GM21390 (cell line): ENCODE measurements at regions not wholly inside any gene's neighbourhood (a gene's known extent, or its start where the extent isn't known, plus 50 kb on each side); places are given as distances from the start of the nearest gene placed in this dataset.
"Not testable (repeated sequence)": the region's sequence is repeated elsewhere in the genome, so short reads cannot be mapped to it uniquely, and the experiment has no call there.

Experiments
- ATAC-seq: cut with Tn5 transposase; IDR thresholded peaks from one replicate; pipeline ENCODE4 v1.9.1; 2021; ENCODE audit not compliant: unreplicated experiment

GRCh38 chr6:53446151-53446550 lies 97.4 kb upstream of the ELOVL5 start:
- no peak for ATAC-seq

- no peak for ATAC-seq
Observed at GRCh38 chr6:53441761-53442160, 93.0 kb upstream of the ELOVL5 start.

GRCh38 chr6:53441035-53441493 lies 92.3 kb upstream of the ELOVL5 start:
- no peak for ATAC-seq

GRCh38 chr6:53440336-53440945 lies 91.7 kb upstream of the ELOVL5 start:
- ATAC-seq: no peak

- ATAC-seq: no peak
Observed at GRCh38 chr6:53439556-53439955, 90.8 kb upstream of the ELOVL5 start.

- ATAC-seq: no peak
Observed at GRCh38 chr6:53437557-53438202, 88.9 kb upstream of the ELOVL5 start.

- ATAC-seq: no peak
Observed at GRCh38 chr6:53436526-53437303, 88.0 kb upstream of the ELOVL5 start.

GRCh38 chr6:53433951-53434285 lies 85.2 kb upstream of the ELOVL5 start:
- no peak for ATAC-seq

GRCh38 chr6:53433261-53433950 lies 84.7 kb upstream of the ELOVL5 start:
- no peak for ATAC-seq

GRCh38 chr6:53432318-53433161 lies 83.8 kb upstream of the ELOVL5 start:
- ATAC-seq: no peak

GRCh38 chr6:53431704-53432103 lies 83.0 kb upstream of the ELOVL5 start:
- no peak for ATAC-seq

- no peak for ATAC-seq
Observed at GRCh38 chr6:53429401-53429800, 80.7 kb upstream of the ELOVL5 start.

GRCh38 chr6:53428886-53429285 lies 80.1 kb upstream of the ELOVL5 start:
- ATAC-seq: no peak

GRCh38 chr6:53426667-53427270 lies 78.0 kb upstream of the ELOVL5 start:
- peak; percentile 92 for ATAC-seq

- ATAC-seq: no peak
Observed at GRCh38 chr6:53426117-53426516, 77.4 kb upstream of the ELOVL5 start.

- no peak for ATAC-seq
Observed at GRCh38 chr6:53424976-53425718, 76.4 kb upstream of the ELOVL5 start.

GRCh38 chr6:53424300-53424699 lies 75.5 kb upstream of the ELOVL5 start:
- ATAC-seq: no peak

- not testable (repeated sequence) for ATAC-seq
Observed at GRCh38 chr6:53423560-53423959, 74.8 kb upstream of the ELOVL5 start.

- ATAC-seq: no peak
Observed at GRCh38 chr6:53419026-53419425, 70.3 kb upstream of the ELOVL5 start.

- ATAC-seq: no peak
Observed at GRCh38 chr6:53418288-53418687, 69.5 kb upstream of the ELOVL5 start.
